NT2/D1 (cell line): ENCODE measurements at regions not wholly inside any gene's neighbourhood (a gene's known extent, or its start where the extent isn't known, plus 50 kb on each side); places are given as distances from the start of the nearest gene placed in this dataset.

Experiments
- SUZ12 ChIP-seq: IDR thresholded peaks from 2 replicates; pipeline ENCODE4 v1.6.1; 2011; ENCODE audit not compliant: insufficient read length, insufficient read depth; ENCODE audit errors: extremely low read depth
- YY1 ChIP-seq: IDR thresholded peaks from 2 replicates; pipeline ENCODE4 v1.6.1; 2011; ENCODE audit not compliant: insufficient read length, insufficient read depth
- ZNF274 ChIP-seq: IDR thresholded peaks from 2 replicates; pipeline ENCODE4 v1.6.1; 2011; ENCODE audit warnings: mild to moderate bottlenecking, low read depth, low read length

DNA sequence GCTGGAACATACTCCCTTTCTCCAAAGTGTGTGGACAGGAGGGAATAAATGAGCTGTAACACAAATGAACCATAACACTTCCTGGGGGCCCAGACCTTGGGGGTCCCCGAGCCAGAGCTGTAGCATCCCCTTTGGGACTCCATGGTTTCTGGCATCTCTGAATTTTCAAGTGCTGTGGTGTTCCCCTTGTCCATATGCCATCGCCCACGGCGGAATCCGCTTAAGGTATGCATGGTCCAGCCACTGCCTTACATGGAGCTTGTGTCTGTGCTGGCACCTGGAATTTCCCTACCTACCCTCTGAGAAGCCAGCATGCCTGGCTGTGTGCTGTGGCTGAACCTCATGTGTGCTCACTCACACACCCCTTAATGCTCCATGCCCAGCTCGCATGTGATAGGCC lies 943.6 kb downstream of the SLITRK1 start:
- TF ChIP-seq ZNF274 (no peak), YY1 (no peak), SUZ12 (no peak)
